Adrenal gland (tissue), 5 donors: ENCODE measurements at regions not wholly inside any gene's neighbourhood (a gene's known extent, or its start where the extent isn't known, plus 50 kb on each side); places are given as distances from the start of the nearest gene placed in this dataset.

Experiments used
- POLR2A ChIP-seq, 2 donors: fragments of 450-650 bp; IDR thresholded peaks; one replicate each; pipeline ENCODE4 v1.6.1; 2017; ENCODE audit warnings: antibody characterized with exemption in 2 of 2, mild to moderate bottlenecking in 2 of 2, moderate library complexity in 1 of 2
- TF ChIP-seq, protein P1 (sequence below), 6 experiments: fragments of 450-650 bp in 4 of 6; fragments of 200-600 bp in 2 of 6; sonication (generic) in 1 of 6; IDR thresholded peaks; 1 replicate in 5 of 6; 2 replicates in 1 of 6; pipeline versions ENCODE4 v1.5.1 to v1.8.0; 2016 to 2021; ENCODE audit warnings: antibody characterized with exemption in 6 of 6, mild to moderate bottlenecking in 2 of 6, moderate library complexity in 1 of 6
- donor health status: DM: no; HTN: no; CAD: no.

DNA sequence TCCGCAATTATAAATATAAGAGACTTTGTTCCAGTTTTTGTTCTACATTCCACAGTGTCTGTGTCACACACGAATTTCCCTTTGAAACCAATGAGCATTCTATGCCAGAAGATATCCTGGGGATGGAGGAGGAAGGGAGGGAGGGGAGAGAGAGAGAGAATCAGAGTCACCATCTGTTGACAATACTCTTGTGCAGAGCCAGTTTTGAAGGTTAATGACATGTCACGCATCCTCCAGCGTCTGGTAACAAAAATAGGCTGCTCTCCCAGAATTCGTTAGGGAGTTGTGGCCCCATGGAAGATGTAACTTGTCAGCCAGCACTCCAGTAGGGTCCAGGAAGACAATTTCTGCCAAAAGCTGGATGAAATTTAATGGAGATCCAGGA lies 213.5 kb upstream of the KRR1 start:
- TF ChIP-seq, protein P1, sequence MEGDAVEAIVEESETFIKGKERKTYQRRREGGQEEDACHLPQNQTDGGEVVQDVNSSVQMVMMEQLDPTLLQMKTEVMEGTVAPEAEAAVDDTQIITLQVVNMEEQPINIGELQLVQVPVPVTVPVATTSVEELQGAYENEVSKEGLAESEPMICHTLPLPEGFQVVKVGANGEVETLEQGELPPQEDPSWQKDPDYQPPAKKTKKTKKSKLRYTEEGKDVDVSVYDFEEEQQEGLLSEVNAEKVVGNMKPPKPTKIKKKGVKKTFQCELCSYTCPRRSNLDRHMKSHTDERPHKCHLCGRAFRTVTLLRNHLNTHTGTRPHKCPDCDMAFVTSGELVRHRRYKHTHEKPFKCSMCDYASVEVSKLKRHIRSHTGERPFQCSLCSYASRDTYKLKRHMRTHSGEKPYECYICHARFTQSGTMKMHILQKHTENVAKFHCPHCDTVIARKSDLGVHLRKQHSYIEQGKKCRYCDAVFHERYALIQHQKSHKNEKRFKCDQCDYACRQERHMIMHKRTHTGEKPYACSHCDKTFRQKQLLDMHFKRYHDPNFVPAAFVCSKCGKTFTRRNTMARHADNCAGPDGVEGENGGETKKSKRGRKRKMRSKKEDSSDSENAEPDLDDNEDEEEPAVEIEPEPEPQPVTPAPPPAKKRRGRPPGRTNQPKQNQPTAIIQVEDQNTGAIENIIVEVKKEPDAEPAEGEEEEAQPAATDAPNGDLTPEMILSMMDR (IDR thresholded peaks at IDR 0.05) = no peak
- TF ChIP-seq POLR2A (IDR thresholded peaks at IDR 0.05) = peak in 1 of 2 donors; percentile 12
